ENCODE measurements at regions not wholly inside any gene's neighbourhood (a gene's known extent, or its start where the extent isn't known, plus 50 kb on each side); places are given as distances from the start of the nearest gene placed in this dataset.

GRCh38 chr1:242738702-242739645, 214.5 kb upstream of the PLD5 start:
- TF ChIP-seq CTCF (conservative IDR thresholded peaks at IDR 0.05; ENCODE audit: low read length), result no peak
- TF ChIP-seq EZH2phosphoT487 (IDR thresholded peaks at IDR 0.05; ENCODE audit: borderline replicate concordance, low read depth, low read length), result no peak

All from OCI-LY7 (cell line).